Putamen (tissue), 1 donor: ENCODE measurements at regions not wholly inside any gene's neighbourhood (a gene's known extent, or its start where the extent isn't known, plus 50 kb on each side); places are given as distances from the start of the nearest gene placed in this dataset.

Experiments used
- DNase-seq: peaks from one replicate; pipeline ENCODE4 v3.0.0-alpha.2; 2016; ENCODE audit warnings: low spot score

DNA sequence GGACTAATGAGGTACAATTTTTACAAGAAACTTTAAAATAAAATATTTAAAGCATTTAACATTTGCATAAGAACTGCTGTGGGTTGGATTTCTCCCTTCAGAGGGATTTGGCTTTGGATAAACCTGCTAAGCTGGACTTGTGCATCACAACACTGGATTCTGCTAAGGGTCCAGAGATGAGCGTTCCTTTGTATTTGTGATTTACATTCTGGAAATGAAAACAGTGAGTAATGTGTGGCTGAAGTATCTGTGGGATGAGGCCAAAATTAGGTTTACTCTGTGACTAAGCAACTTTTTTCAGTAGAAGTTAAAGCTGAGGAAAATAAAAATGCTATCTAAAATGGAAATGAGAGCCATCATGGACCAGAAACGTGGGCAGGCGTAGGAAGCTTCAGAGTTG lies 494.3 kb downstream of the EPM2A start:
- no peak for DNase-seq

GRCh38 chr6:145241721-145242120 lies 493.6 kb downstream of the EPM2A start:
- DNase-seq, result no peak

DNA sequence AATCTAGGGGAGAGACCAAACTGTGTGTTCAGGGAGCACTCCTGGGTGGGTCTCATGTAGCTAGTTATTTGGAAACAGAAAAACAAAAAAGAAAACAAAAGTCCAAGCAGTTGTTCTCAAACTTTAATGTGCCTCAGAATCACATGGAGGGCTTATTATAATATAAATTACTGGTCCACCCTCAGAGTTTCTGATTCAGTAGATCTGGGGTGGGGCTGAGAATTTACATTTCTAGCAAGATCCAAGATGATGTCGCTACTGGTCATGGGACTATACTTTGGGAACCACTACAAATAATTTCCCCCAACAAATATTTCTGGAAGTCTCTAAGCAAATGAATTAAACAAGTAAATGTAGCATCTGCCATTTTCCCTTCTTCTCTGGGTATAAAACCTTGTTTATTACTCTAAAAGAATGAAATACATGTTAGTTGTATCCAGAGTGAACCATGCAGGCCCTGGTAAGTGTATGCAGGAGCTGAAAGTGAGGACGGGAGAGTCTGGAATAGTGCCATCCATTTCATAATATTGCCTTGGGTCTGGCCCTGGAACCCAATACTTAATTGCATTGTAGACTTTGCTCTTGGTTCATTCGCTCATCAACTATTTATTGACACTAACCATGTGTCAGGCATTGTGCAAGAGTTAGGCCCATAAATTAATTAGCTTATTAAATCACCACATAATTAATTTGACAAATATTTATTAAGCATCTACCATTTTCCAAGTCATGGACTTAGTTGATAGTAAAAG lies 490.8 kb downstream of the EPM2A start:
- DNase-seq, result no peak

DNA sequence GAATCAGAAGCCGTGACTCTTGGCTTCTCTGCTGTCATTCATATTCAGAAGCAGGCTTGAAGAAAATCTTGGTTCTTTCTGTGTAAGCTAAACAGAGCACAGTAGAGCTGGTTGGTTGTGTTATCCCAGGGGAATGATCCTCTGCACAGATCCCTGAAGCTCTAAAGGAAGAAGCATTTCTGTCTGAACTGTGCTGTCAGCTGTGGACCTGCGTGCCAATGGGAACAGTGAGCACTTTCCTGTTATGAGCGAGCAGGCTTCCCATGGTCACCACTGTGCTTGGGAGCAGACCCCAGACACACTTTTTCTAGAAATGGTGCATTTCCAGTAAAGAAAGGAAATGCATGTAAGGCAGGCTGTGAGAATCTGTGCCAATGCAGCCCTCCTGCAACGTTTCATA lies 490.2 kb downstream of the EPM2A start:
- DNase-seq, result no peak

- no peak for DNase-seq
Observed at GRCh38 chr6:145247692-145248419, 487.5 kb downstream of the EPM2A start.

DNA sequence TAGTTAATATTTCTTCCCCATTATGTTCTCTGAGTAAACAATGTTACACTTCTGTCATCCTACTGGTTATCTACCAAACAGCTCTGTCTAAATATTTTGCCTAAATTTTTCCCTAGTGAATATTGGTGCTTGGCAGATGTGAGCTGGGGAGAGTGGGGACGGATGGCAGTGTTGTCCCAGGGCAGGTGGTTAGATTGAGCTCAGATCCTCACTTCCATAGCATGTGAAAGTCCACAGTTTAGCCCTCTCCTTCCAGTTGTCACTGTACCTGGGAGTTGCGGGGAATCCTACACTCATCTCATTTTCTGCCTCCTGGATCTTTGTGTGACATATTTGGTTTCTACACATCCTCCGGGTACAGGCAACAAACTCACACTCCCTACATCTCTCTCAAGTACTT lies 484.9 kb downstream of the EPM2A start:
- DNase-seq, result no peak

- DNase-seq, result no peak
Observed at GRCh38 chr6:145252737-145253136, 482.6 kb downstream of the EPM2A start.

GRCh38 chr6:145254649-145255401 lies 480.5 kb downstream of the EPM2A start:
- no peak for DNase-seq

- no peak for DNase-seq
Observed at GRCh38 chr6:145257704-145258103, 477.6 kb downstream of the EPM2A start.

- no peak for DNase-seq
Observed at GRCh38 chr6:145258122-145258521, 477.2 kb downstream of the EPM2A start.

DNA sequence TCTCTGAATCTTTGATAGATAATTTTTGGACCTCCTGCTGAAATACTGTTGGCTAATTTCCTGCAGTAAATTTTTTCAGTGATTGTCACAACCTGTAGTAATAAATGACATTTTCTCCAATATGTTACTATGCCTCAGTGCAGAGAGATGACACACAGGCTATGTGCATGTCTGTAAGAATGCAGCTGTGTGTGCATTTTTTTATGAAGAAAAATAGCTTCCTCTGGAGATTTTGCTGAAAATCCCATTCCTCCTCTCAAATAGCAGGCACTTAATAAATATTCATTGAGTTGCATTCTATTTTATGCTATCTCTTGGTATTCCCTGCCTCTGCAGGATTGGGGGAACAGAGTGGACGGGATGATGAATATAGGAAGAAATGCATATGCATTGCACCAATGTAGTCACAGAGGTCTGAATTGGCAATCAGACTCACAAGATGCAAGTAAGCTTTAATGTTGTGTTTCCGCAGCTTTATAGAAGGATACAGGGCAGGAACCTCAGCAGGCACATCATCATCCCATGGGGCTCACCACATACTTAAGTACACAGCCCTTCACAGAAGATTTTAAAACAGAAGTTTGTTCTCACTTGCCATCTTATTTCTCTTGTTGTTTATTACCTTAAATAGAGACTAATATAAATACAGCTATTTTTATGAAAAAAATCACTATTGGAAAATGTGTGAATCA lies 474.7 kb downstream of the EPM2A start:
- no peak for DNase-seq

DNA sequence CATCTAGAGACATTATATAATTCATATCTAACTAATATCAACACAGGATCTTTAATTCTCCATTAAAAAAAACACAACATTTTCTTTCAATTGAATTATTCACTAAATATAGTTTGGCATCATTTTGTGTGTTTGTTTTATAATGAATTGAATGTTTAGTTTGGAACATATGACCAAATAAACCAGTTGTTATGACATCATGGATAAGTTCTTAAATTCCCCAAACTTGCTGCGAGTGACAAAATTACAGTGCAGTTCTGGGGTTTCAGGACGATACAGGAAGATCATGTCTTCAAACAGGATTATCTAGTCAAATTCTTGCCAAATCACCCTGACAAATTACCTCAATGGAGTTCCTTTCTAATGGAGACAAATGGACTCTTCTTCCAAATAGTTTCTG lies 473.6 kb downstream of the EPM2A start:
- no peak for DNase-seq

DNA sequence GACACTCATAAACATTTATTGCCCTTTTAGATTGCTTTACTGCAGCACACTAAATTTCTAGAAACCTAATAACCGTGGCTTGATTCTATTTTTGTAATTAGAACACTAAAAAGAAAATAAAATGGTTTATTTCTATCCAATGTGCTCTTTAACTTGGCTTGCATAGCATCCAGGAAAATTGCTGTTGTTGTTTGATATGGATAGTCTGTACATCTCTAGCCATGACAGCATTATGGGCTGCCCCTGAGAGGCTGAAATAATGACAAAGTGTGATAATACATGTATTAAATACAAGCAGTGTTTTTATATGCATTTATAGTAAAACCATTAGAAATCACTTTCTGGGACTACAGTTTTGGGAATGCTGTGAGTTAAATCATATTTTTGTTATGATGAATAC lies 472.5 kb downstream of the EPM2A start:
- DNase-seq, result no peak

- DNase-seq, result no peak
Observed at GRCh38 chr6:145263778-145264211, 471.5 kb downstream of the EPM2A start.

DNA sequence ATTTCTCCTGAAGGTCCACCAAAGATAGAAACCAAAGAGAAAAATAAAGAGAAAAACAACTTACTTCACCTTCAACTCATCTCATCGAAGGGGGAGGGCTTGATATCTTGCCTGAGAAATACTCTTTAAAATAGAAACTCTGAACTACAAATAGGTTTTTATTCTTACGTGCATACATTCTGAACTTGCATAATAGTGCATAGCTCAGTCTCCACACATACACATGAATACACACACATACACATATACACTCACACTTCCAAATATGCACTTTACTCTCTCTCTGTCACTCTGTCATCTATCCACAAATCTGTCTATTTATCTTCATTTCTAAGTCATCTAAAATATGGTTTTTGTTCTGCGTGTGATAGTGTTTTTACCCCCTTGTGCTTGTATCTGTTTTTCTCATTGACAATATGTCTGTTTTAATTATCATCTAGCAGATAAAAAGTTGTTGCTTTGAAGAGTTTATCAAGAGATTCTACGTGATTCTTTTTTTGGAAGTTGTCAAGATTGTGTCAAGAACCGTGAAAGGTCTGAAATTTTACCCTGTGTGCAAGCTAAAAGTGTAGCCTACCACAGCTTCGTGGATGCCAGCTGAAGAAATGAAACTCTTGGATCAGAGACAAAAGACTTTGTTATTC lies 468.8 kb downstream of the EPM2A start:
- DNase-seq, result no peak

GRCh38 chr6:145267076-145267867 lies 468.0 kb downstream of the EPM2A start:
- no peak for DNase-seq

DNA sequence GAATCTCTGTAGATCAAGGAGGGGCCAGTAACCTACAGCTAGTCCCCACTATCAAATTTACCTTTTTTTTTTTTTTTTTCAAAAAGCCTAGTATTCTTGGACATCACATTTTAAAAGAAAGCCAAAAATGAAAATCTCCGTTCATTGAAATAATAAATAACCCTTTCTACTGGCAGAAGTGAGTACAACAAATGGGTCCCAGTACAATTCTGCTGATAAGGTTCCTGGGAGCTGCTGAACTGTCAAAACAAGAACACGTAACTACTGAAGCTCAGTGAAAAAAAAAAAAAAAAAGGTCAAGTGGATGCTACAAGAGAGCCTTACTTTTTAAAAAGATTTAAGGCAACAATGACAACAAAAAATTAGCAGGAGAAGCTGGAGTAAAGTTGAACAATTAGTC lies 464.9 kb downstream of the EPM2A start:
- DNase-seq, result no peak

GRCh38 chr6:145271040-145271439 lies 464.3 kb downstream of the EPM2A start:
- DNase-seq, result no peak

DNA sequence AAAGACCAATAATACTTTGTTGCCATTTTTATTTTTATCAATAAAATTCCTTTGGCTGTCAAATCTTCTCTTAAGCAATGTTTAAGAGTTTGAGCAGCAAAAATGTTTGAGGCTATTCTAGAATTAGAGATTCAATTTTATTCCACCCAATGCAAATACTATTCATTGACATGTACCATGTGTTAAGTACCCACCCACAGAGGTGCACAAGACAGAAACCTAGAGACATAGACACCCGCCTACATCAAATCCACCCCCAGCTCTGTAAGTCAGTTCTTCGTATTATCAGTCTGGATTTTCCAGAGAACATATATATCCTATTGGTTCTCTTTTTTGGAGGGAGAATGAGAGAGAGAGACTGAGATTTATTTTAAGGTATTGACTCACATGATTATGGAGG lies 463.7 kb downstream of the EPM2A start:
- peak; percentile 48 for DNase-seq

DNA sequence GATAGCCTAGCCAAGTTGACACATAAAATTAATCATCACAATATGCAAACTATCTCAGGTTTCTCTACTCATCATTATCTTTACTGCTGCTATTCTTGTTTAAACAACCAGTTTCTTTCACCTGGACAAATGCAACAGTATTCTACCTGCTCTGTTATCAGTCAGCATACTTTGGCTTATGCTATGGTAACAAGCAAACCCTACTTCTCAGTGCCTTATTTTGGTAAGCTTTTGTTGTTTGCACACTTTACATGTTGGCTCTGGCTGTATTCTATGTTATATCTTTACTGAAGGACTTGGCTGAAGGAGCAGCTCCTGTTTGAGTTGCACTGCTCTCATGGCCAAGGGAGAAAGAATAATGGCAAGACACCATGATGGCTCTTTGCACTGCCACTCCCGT lies 463.1 kb downstream of the EPM2A start:
- no peak for DNase-seq

GRCh38 chr6:145273136-145273535 lies 462.2 kb downstream of the EPM2A start:
- DNase-seq, result no peak
